OCI-LY7 (cell line): ENCODE measurements at regions not wholly inside any gene's neighbourhood (a gene's known extent, or its start where the extent isn't known, plus 50 kb on each side); places are given as distances from the start of the nearest gene placed in this dataset.

Experiments
- EZH2phosphoT487 ChIP-seq: fragments of 200-600 bp; sonication (generic); IDR thresholded peaks from 2 replicates; pipeline ENCODE4 v1.6.1; 2018; ENCODE audit warnings: low read depth, borderline replicate concordance, mild to moderate bottlenecking, mixed run types, antibody characterized with exemption, low read length, moderate library complexity, mixed read lengths
- TF ChIP-seq, protein P1 (sequence below): fragments of 200-600 bp; sonication (generic); conservative IDR thresholded peaks from 2 replicates; pipeline ENCODE4 v1.5.1; 2014; ENCODE audit warnings: mild to moderate bottlenecking, antibody characterized with exemption, low read length, moderate library complexity, mixed read lengths

- TF ChIP-seq, protein P1, sequence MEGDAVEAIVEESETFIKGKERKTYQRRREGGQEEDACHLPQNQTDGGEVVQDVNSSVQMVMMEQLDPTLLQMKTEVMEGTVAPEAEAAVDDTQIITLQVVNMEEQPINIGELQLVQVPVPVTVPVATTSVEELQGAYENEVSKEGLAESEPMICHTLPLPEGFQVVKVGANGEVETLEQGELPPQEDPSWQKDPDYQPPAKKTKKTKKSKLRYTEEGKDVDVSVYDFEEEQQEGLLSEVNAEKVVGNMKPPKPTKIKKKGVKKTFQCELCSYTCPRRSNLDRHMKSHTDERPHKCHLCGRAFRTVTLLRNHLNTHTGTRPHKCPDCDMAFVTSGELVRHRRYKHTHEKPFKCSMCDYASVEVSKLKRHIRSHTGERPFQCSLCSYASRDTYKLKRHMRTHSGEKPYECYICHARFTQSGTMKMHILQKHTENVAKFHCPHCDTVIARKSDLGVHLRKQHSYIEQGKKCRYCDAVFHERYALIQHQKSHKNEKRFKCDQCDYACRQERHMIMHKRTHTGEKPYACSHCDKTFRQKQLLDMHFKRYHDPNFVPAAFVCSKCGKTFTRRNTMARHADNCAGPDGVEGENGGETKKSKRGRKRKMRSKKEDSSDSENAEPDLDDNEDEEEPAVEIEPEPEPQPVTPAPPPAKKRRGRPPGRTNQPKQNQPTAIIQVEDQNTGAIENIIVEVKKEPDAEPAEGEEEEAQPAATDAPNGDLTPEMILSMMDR = no peak
- TF ChIP-seq EZH2phosphoT487 = no peak
These were observed 68.3 kb upstream of the MGMT start for GRCh38 chr10:129398711-129399141.
